ENCODE measurements at regions not wholly inside any gene's neighbourhood (a gene's known extent, or its start where the extent isn't known, plus 50 kb on each side); places are given as distances from the start of the nearest gene placed in this dataset.

DNA sequence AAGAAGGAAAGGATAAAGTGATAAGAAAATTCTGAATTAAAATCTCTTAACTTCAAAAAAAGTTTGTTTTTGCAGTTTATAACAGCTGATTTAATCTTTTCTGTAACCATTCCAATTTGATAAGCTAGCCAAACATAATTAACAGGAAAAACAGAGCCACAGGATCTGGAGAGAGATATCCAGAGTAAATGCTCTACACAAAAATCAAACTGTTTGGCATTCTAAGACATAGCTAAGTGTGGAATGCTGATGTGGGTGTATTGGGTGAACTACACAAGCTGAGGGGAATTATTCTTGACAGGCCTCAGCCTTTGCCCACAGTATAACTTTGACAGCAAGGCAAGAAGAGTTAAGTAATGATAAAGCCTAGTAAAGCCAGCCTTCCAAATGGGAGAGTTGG lies 184.8 kb downstream of the GABRG1 start:
- TF ChIP-seq EZH2 (IDR thresholded peaks at IDR 0.05; ENCODE audit: insufficient read depth, poor library complexity, severe bottlenecking) (no peak), EZH2phosphoT487 (IDR thresholded peaks at IDR 0.05; ENCODE audit: insufficient read depth, low read depth) (no peak)
